LNCAP (cell line): ENCODE measurements at regions not wholly inside any gene's neighbourhood (a gene's known extent, or its start where the extent isn't known, plus 50 kb on each side); places are given as distances from the start of the nearest gene placed in this dataset.

Experiments
- TF ChIP-seq, protein P1 (sequence below): fragments of 450-650 bp; IDR thresholded peaks from 2 replicates; pipeline ENCODE4 v1.5.1; 2017; ENCODE audit warnings: mild to moderate bottlenecking

DNA sequence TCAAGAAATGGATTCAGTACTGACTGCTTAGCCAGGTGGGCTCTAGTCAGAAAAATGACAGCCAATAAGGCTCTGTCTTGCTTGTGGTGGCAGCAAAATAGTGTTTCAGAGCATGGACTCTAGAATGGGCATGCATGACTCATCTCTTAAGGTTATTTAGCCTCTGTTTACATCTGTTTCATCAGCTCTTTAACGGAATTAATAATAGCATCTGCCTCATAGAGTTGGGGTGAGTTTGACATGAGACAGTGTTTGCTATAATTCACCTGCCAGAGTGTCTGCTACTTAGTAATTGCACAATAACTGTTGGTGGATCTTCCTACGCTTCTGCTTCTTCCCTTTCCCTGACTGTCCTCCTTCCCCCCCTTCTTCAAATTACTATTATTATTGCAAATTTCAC is 350.4 kb upstream of the SEMA6D start:
- TF ChIP-seq, protein P1, sequence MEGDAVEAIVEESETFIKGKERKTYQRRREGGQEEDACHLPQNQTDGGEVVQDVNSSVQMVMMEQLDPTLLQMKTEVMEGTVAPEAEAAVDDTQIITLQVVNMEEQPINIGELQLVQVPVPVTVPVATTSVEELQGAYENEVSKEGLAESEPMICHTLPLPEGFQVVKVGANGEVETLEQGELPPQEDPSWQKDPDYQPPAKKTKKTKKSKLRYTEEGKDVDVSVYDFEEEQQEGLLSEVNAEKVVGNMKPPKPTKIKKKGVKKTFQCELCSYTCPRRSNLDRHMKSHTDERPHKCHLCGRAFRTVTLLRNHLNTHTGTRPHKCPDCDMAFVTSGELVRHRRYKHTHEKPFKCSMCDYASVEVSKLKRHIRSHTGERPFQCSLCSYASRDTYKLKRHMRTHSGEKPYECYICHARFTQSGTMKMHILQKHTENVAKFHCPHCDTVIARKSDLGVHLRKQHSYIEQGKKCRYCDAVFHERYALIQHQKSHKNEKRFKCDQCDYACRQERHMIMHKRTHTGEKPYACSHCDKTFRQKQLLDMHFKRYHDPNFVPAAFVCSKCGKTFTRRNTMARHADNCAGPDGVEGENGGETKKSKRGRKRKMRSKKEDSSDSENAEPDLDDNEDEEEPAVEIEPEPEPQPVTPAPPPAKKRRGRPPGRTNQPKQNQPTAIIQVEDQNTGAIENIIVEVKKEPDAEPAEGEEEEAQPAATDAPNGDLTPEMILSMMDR = no peak

DNA sequence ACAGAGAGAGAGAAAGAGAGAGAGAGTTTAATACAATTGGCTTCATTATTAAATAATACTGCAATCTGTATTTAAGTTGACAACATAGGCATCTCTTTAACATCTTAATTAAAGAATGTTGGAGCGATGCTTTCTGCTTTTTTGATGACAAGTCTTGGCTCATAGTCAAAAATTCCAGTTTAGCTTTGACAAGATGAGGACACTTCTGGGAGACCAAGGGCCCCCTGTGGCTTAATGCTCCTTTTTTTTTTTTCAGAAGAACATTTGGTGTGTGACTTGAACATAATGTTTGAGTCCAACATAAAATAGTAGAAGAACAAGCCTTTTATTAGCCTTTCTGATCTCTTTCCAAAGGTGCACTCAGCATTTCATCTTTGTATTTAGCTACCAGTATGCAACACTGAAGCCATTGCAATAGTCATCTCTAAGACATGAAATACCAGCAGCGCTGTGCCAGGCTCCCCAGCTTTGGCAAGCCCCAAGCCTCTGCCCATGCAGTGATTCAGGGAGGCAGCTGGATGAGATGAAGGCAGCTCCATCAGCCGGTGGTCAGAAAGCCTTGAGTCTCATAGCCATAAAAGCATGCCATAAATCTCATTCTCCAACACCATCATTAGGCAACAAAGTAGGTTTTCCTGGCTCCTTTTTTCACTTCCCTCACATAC is 349.4 kb upstream of the SEMA6D start:
- TF ChIP-seq, protein P1 = no peak

DNA sequence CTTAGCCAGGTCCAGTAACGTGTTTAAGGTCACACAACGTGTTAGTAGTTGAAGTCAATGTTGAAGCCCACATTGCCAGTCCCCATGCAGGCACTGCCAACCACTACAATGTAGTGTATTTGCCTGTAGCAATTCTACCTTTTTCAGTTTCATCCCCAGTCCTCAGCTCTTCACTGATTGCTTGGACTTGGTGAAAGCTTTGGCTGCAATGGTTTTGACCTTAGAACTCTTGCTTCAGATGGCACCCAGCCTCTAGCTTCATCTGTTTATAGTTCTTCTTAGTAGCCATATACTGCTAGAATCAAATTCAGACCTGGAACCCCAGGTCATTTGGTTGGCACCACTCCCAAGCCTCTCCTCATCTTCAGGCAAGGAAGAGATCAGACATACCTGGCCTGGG is 345.4 kb upstream of the SEMA6D start:
- TF ChIP-seq, protein P1 = no peak

DNA sequence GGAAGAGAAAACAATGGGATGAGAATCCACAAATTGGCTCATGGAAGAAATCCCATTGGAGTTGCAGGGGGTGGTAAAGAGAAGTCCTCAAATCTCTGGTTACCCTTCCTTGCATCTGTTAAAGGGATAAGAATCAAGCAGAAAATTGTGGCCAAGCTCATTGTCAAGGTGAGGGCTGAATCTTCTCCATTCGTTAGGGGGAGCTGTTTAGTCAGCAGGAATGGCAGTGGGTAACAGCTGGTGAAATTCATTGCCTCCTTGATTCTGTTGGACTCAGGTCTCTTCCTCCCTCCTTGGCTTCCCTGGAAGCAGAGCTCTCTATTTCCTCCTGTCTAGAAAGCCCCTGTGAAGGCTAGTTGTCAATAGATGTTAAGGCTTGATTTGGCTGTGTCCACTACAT is 343.1 kb upstream of the SEMA6D start:
- TF ChIP-seq, protein P1 = peak; percentile 59

DNA sequence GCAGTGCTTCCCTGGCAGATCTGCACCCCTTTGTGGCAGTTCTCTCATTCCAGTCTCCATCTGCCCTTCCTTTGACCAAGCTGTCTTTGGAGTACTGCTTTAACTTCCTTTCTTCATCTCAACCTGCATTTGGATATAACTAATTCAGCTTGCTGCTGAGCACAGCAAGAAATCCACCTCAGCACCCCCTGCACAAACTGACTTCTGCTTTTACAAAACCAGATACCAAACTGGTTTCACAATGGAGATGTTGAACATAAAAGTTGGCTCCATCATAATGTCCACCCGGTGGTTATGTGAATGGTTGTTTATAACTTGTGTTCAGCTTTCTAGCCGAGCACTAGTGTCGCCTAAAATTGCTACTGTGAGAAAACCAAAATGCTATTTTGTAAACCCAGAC is 341.1 kb upstream of the SEMA6D start:
- TF ChIP-seq, protein P1 = no peak

DNA sequence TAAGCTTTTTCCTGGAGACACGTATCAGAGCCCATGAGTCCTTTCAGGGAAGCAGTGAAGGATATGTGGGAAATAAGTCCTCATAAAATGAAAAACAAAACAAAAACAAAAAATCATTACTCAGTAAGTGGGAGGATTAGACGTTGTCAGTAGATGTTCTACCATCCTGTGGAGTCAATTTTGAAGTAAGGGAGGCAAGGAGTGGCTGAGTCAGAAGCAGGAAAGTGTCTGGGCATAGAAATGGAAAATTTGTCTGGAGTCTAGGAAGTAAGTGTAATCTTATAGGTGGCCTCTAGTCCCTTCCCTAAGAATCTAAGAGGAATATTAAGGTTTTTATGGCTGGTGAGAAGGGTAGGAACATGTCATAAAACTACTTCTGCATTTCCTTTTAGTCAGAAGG is 339.8 kb upstream of the SEMA6D start:
- TF ChIP-seq, protein P1 = no peak

DNA sequence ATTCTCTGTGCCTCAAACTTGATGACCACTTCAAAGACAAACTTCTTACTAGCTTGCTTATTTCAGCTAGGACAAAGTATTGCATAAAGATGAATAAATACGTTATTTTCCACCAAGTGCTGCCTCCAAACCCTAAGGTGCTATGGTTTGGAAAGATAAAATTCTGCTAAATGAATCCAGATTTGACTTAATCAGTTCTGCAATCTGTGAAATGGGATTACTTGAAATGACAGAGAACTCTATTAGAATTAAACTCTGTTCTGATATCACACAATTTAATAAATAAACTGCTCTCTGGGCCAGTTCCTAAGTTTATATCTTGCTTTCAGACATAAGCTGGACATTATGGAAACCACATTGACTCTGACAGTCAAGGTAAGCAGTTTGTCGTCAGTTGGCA is 338.8 kb upstream of the SEMA6D start:
- TF ChIP-seq, protein P1 = no peak

DNA sequence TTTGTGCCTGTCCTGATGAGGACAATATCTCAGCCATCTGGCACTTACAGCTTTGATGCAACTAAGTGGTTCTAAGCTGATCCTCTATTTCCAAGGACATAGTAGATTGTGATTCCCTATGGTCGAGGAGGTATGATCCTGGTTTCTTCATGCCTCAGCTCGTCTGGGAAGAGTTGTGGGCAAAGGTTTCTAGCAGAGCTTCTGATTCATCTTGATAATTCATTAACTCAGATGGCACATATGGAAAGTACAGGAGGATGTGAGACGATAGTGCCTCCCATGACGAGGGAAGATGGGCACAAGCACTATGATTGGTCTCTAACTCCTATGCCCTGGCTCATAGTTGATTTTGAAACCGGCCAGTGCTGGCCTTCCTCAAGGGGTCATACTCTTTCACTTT is 334.2 kb upstream of the SEMA6D start:
- TF ChIP-seq, protein P1 = no peak
